Common myeloid progenitor, CD34-positive (primary cell): ENCODE measurements at regions not wholly inside any gene's neighbourhood (a gene's known extent, or its start where the extent isn't known, plus 50 kb on each side); places are given as distances from the start of the nearest gene placed in this dataset.

Source experiments
- CTCF ChIA-PET: fragments of 350-600 bp; sonication (Branson Sonifier 250); formaldehyde crosslinking; loops from one replicate; lab custom pipeline; 2021; ENCODE audit warnings: antibody characterized with exemption; lab: Charles Lee
- POLR2A ChIA-PET: fragments of 350-600 bp; sonication (Branson Sonifier 250); formaldehyde crosslinking; loops from one replicate; lab custom pipeline; 2021; ENCODE audit warnings: antibody characterized with exemption; lab: Charles Lee
- DNase-seq, 3 donors: peaks; one replicate each; pipeline versions ENCODE4 v3.0.0 to v3.0.0-alpha.2; 2013
- H3K27ac ChIP-seq, 2 experiments: 1 replicate in 1 of 2; 2 replicates in 1 of 2; pipeline ENCODE4 v1.7.0; 2013; ENCODE audit warnings: inconsistent platforms in 2 of 2, low read length in 2 of 2, mild to moderate bottlenecking in 2 of 2, low read depth in 1 of 2, moderate library complexity in 1 of 2; ENCODE audit not compliant: severe bottlenecking in 2 of 2, insufficient read depth in 1 of 2, poor library complexity in 1 of 2
- H3K27me3 ChIP-seq, 5 experiments: replicated peaks in 2 of 5; 1 replicate in 3 of 5; 2 replicates in 2 of 5; pipeline versions ENCODE4 v1.6.1 to v1.7.0; 2013; ENCODE audit warnings: low read length in 4 of 5, mild to moderate bottlenecking in 2 of 5, moderate library complexity in 2 of 5, inconsistent platforms in 1 of 5; ENCODE audit not compliant: insufficient read depth in 5 of 5, control insufficient read depth in 4 of 5
- H3K36me3 ChIP-seq, 4 experiments: 1 replicate in 2 of 4; 2 replicates in 2 of 4; pipeline versions ENCODE4 v1.6.1 to v1.7.0; 2013; ENCODE audit warnings: low read length in 3 of 4, control low read depth in 1 of 4, mild to moderate bottlenecking in 1 of 4; ENCODE audit not compliant: control insufficient read depth in 4 of 4, insufficient read depth in 4 of 4
- H3K4me1 ChIP-seq, 4 experiments: 1 replicate in 3 of 4; 2 replicates in 1 of 4; pipeline versions ENCODE4 v1.6.1 to v1.7.1; 2013; ENCODE audit warnings: low read length in 3 of 4, mild to moderate bottlenecking in 3 of 4, control low read depth in 1 of 4, inconsistent platforms in 1 of 4, moderate library complexity in 1 of 4; ENCODE audit not compliant: control insufficient read depth in 4 of 4, insufficient read depth in 4 of 4; ENCODE audit errors: control extremely low read depth in 1 of 4
- H3K4me3 ChIP-seq, 7 experiments: 1 replicate in 4 of 7; 2 replicates in 3 of 7; pipeline versions ENCODE4 v1.5.1 to v1.7.0; 2013; ENCODE audit warnings: mild to moderate bottlenecking in 7 of 7, low read length in 6 of 7, moderate library complexity in 6 of 7, inconsistent platforms in 2 of 7, low read depth in 2 of 7, control low read depth in 1 of 7; ENCODE audit not compliant: insufficient read depth in 4 of 7, control insufficient read depth in 1 of 7; ENCODE audit errors: extremely low read depth in 1 of 7
- H3K9me3 ChIP-seq, 5 experiments: 1 replicate in 4 of 5; 2 replicates in 1 of 5; pipeline versions ENCODE4 v1.6.1 to v1.7.1; 2013; ENCODE audit warnings: low read length in 4 of 5, mild to moderate bottlenecking in 2 of 5, inconsistent platforms in 1 of 5, low read depth in 1 of 5, moderate library complexity in 1 of 5; ENCODE audit not compliant: control insufficient read depth in 4 of 5, insufficient read depth in 2 of 5; ENCODE audit errors: control extremely low read depth in 1 of 5
- WGBS: methylation state at CpG from one replicate; pipeline ENCODE4 v1.1.5; 2013; ENCODE audit not compliant: insufficient coverage; 5-methylcytosine and 5-hydroxymethylcytosine counted together

DNA sequence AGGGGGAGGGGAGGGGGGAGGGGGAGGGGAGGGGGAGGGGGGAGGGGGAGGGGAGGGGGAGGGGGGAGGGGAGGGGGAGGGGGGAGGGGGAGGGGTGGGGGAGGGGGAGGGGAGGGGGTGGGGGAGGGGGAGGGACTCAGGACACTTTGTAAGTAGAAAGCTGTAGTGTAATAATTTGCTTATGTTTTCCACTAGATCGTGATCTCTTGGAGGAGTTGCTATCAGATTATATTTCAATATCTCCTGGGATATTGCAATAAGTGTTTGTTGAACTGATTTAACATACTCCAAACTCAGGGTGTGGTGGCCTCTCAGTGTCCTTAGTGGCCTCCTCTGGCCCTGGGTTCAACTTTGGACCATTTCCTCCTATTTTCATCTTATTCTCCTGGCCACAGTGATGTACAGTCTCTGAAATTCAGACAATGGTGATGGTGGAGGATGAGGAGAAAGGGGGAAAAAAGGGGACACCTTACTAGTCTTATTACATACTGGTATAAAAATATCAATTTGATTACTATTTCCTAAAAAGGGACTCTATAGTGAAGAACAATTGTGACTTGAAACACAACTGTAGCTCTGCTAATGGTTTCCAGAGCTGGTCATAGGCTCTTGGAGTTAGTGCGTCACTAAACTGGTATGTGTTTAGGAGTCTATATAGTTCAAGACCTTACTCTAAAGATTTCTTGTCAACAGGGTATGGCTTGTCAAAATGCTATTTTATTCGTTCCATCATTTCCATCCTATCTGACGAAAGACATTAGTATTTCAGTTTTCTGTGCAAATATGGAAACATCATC, 89.6 kb downstream of the DDX1 start:
- Histone ChIP-seq H3K27me3 (no peaks in the 10 kb centered on the region), H3K36me3 (no peaks in the 10 kb centered on the region), H3K27ac (no peak overlapping the region), H3K4me3 (no peak overlapping the region), H3K9me3 (peaks cover 0 to 6% (median 0%) of the 10 kb centered on the region in 5 experiments), H3K4me1 (no peaks in the 10 kb centered on the region)
- ChIA-PET CTCF (no interaction called here), POLR2A (no interaction called here)
- no peak for DNase-seq
- WGBS, result 96% methylated on average over 2 of the region's 4 CpGs

DNA sequence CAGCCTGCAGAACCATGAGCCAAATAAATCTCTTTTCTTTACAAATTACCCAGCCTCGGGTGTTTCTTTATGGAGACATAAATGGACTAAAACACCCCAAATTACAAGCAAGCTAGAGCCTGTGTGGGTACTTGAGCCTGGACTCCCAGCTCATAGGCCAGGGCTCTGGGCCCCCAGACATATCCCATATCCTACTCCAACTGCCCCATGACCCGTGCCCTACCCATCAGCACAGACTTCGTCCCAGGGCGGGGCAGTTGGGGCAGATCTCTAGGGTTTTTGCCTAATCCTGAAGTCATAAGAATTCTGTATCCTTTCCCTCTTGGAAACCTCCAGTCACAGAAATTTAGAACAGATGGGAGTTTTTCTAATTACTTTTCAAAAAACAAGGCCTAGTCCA, 90.7 kb downstream of the DDX1 start:
- H3K4me1 ChIP-seq, result no peaks in the 10 kb centered on the region
- no peak overlapping the region for H3K27ac ChIP-seq
- CTCF ChIA-PET, result no interaction called here
- no peak for DNase-seq
- POLR2A ChIA-PET, result no interaction called here
- no peaks in the 10 kb centered on the region for H3K36me3 ChIP-seq
- 100% methylated on average over 3 of the region's 4 CpGs for WGBS
- H3K4me3 ChIP-seq, result no peak overlapping the region
- H3K27me3 ChIP-seq, result no peaks in the 10 kb centered on the region
- H3K9me3 ChIP-seq, result peaks cover 0 to 10% (median 0%) of the 10 kb centered on the region in 5 experiments

DNA sequence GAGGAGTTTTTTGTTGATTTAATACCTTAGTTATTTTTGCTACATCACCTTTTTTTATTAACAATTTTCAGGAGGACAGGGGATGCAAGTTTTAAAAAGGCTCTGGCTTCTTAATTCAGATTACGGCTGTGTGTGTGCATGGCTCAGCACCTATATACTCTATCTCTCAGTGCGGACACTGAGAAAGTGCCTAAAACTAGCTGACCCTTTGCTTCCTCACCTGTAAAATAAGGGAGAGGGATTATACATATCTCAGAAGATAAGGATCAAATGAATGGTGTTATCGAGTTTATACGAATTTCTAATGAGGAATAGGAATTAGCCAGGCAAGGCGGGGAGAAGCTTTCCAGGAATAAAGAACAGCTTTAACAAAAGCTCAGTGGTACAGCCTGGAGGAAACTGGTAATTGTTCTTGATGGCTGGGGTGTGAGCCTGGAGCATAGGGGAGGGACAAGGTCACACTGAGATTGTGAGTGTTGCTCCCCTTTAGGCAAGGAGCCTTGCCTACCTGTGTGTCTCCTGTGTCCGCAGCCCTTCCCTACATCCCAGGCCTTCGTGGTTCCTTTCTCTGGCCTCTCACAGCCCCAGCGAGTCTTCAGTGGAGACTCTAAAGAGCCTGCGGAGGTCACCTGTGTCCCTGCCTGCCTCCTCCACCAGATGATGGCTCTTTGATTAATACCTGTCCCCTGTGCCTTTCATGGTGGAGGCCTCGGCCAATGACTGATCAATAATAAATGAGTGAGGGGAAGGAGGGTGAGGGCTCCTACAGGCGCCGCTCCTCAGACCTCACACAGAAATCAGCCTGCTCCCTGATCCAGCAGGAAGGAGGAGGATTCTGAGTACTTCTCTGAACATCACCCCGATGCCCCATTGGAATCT, 92.7 kb downstream of the DDX1 start:
- DNase-seq, result no peak
- POLR2A ChIA-PET, result no interaction called here
- no peaks in the 10 kb centered on the region for H3K36me3 ChIP-seq
- H3K4me1 ChIP-seq, result peaks cover 0 to 6% (median 3%) of the 10 kb centered on the region in 4 experiments
- peaks cover 0 to 8% (median 0%) of the 10 kb centered on the region in 5 experiments for H3K9me3 ChIP-seq
- no peak overlapping the region for H3K27ac ChIP-seq
- H3K4me3 ChIP-seq, result no peak overlapping the region
- H3K27me3 ChIP-seq, result peaks cover 0 to 2% (median 0%) of the 10 kb centered on the region in 5 experiments
- CTCF ChIA-PET, result no interaction called here
- 100% methylated on average over 9 of the region's 13 CpGs for WGBS

DNA sequence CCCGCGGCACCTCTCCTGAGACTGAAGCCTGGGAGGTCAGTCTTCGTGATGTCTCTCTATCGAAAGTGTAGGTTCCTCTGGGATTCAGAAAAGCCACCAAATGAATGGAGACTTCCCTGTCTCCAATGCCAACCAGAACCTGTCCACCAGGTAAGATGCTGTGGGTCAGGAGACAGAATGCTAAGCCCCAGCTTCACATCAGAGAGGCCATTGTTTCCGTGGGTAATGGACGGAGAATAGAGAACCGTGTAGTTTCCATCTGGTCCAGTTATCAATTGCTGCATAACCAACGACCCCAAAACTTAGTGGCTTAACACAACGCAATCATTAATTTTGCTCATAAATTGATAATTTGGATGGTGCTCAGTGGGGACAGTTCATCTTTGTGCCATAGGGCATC, 93.5 kb downstream of the DDX1 start:
- no peak for DNase-seq
- Histone ChIP-seq H3K27ac (no peak overlapping the region), H3K36me3 (no peaks in the 10 kb centered on the region), H3K9me3 (peaks cover 0 to 8% (median 0%) of the 10 kb centered on the region in 5 experiments), H3K4me1 (peaks cover 0 to 9% (median 3%) of the 10 kb centered on the region in 4 experiments), H3K27me3 (peaks cover 0 to 2% (median 0%) of the 10 kb centered on the region in 5 experiments), H3K4me3 (no peak overlapping the region)
- ChIA-PET POLR2A (no interaction called here), CTCF (no interaction called here)
- 98% methylated on average over 9 of the region's 9 CpGs for WGBS

- WGBS, result 94% methylated on average over 2 of the region's 2 CpGs
- Histone ChIP-seq H3K4me1 (peaks cover 0 to 9% (median 3%) of the 10 kb centered on the region in 4 experiments), H3K9me3 (peaks cover 0 to 8% (median 0%) of the 10 kb centered on the region in 5 experiments), H3K27ac (no peak overlapping the region), H3K4me3 (no peak overlapping the region), H3K36me3 (no peaks in the 10 kb centered on the region), H3K27me3 (peaks cover 0 to 2% (median 0%) of the 10 kb centered on the region in 5 experiments)
- CTCF ChIA-PET, result interaction anchor here (0.5 kb wide), 1 partner anchor 332 kb away, joined by 3 read pairs; no protein-coding TSS in a partner anchor
- DNase-seq, result no peak
- POLR2A ChIA-PET, result no interaction called here
These were observed 95.0 kb downstream of the DDX1 start for GRCh38 chr2:15686643-15687042.

DNA sequence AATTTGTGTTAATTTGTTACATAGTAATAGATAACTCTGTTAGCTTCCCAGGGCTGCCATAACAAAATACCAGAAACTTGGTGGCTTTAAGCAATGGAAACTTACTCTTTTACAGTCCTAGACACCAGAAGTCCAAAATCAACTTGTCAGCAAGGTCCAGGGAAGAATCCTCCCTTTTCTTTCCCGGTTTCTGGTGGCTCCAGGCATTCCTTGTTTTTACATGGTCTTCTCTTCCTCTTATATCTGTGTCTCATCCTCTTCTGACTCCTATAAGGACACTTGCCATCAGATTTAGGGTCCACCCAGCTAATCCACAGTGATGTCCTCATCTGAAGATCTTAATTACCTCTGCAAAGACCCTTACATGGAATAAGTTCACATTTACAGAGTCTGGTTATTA, 95.6 kb downstream of the DDX1 start:
- Histone ChIP-seq H3K27ac (no peak overlapping the region), H3K36me3 (no peaks in the 10 kb centered on the region), H3K4me3 (no peak overlapping the region), H3K9me3 (peaks cover 0 to 8% (median 0%) of the 10 kb centered on the region in 5 experiments), H3K27me3 (peaks cover 0 to 2% (median 0%) of the 10 kb centered on the region in 5 experiments), H3K4me1 (peaks cover 0 to 9% (median 3%) of the 10 kb centered on the region in 4 experiments)
- ChIA-PET CTCF (interaction anchor here (0.5 kb wide), 1 partner anchor 331 kb away, joined by 3 read pairs; no protein-coding TSS in a partner anchor), POLR2A (no interaction called here)
- WGBS, result 89% methylated on average over 1 of the region's 1 CpG
- no peak for DNase-seq
